ENCODE measurements at regions not wholly inside any gene's neighbourhood (a gene's known extent, or its start where the extent isn't known, plus 50 kb on each side); places are given as distances from the start of the nearest gene placed in this dataset.
A peak's percentile ranks its signal among the peaks of the same experiment; 100 is the strongest.

- ATAC-seq = no peak
These were observed 347.5 kb downstream of the GPAM start for GRCh38 chr10:111836064-111836463.

GRCh38 chr10:111836571-111836970 is 347.0 kb downstream of the GPAM start:
- ATAC-seq = no peak

- ATAC-seq = no peak
These were observed 346.5 kb downstream of the GPAM start for GRCh38 chr10:111837086-111837485.

- ATAC-seq = no peak
These were observed 345.6 kb downstream of the GPAM start for GRCh38 chr10:111837985-111838384.

- no peak for ATAC-seq
These were observed 343.0 kb downstream of the GPAM start for GRCh38 chr10:111840546-111840945.

GRCh38 chr10:111852801-111853200 is 330.8 kb downstream of the GPAM start:
- no peak for ATAC-seq

GRCh38 chr10:111856631-111857030 is 326.9 kb downstream of the GPAM start:
- no peak for ATAC-seq

- no peak for ATAC-seq
These were observed 318.0 kb downstream of the GPAM start for GRCh38 chr10:111865550-111865949.

- ATAC-seq = no peak
These were observed 312.1 kb downstream of the GPAM start for GRCh38 chr10:111871458-111871857.

- peak; percentile 47 for ATAC-seq
These were observed 311.0 kb downstream of the GPAM start for GRCh38 chr10:111872591-111872990.

- ATAC-seq = no peak
These were observed 310.5 kb downstream of the GPAM start for GRCh38 chr10:111873041-111873440.

- no peak for ATAC-seq
These were observed 309.9 kb downstream of the GPAM start for GRCh38 chr10:111873621-111874135.

- ATAC-seq = no peak
These were observed 309.0 kb downstream of the GPAM start for GRCh38 chr10:111874576-111874975.

GRCh38 chr10:111875725-111876124 is 307.8 kb downstream of the GPAM start:
- ATAC-seq = no peak

GRCh38 chr10:111877258-111877657 is 306.3 kb downstream of the GPAM start:
- no peak for ATAC-seq

GRCh38 chr10:111879969-111880368 is 303.6 kb downstream of the GPAM start:
- no peak for ATAC-seq

- ATAC-seq = no peak
These were observed 298.5 kb downstream of the GPAM start for GRCh38 chr10:111885046-111885445.

GRCh38 chr10:111885919-111886318 is 297.6 kb downstream of the GPAM start:
- no peak for ATAC-seq

- no peak for ATAC-seq
These were observed 296.3 kb downstream of the GPAM start for GRCh38 chr10:111887266-111887665.

GRCh38 chr10:111890046-111890445 is 293.5 kb downstream of the GPAM start:
- ATAC-seq = no peak

GRCh38 chr10:111916011-111916410 is 267.6 kb downstream of the GPAM start:
- ATAC-seq = no peak

GRCh38 chr10:111921821-111922220 is 261.7 kb downstream of the GPAM start:
- no peak for ATAC-seq

GRCh38 chr10:111923032-111923431 is 260.5 kb downstream of the GPAM start:
- no peak for ATAC-seq

GRCh38 chr10:111926286-111926685 is 257.3 kb downstream of the GPAM start:
- ATAC-seq = no peak

GRCh38 chr10:111933937-111934336 is 249.6 kb downstream of the GPAM start:
- no peak for ATAC-seq

- no peak for ATAC-seq
These were observed 248.6 kb downstream of the GPAM start for GRCh38 chr10:111934931-111935330.
